WTC11 (cell line): ENCODE measurements at regions not wholly inside any gene's neighbourhood (a gene's known extent, or its start where the extent isn't known, plus 50 kb on each side); places are given as distances from the start of the nearest gene placed in this dataset.

Source experiments
- ATF1 ChIP-seq: sonication (generic); formaldehyde crosslinking; IDR thresholded peaks from 2 replicates; pipeline ENCODE4 v1.8.1; 2023; ENCODE audit warnings: mild to moderate bottlenecking, moderate library complexity, missing genetic modification reagents
- ESRRA ChIP-seq: sonication (generic); formaldehyde crosslinking; IDR thresholded peaks from 2 replicates; pipeline ENCODE4 v1.8.1; 2022; ENCODE audit warnings: mild to moderate bottlenecking, missing genetic modification reagents, borderline replicate concordance
- NR3C1 ChIP-seq: sonication (generic); formaldehyde crosslinking; conservative IDR thresholded peaks from 2 replicates; pipeline ENCODE4 v1.8.1; 2023; ENCODE audit warnings: low read depth, mild to moderate bottlenecking, missing genetic modification reagents
- ZNF396 ChIP-seq: fragments of 250-450 bp; sonication (Bioruptor Pico); IDR thresholded peaks from 2 replicates; pipeline ENCODE4 v1.8.0; 2021; ENCODE audit warnings: mild to moderate bottlenecking, moderate library complexity, borderline replicate concordance
- TF ChIP-seq, protein P1 (sequence below): sonication (generic); formaldehyde crosslinking; conservative IDR thresholded peaks from 2 replicates; pipeline ENCODE4 v1.8.1; 2023; ENCODE audit warnings: mild to moderate bottlenecking, low read depth, missing genetic modification reagents, moderate library complexity
- TF ChIP-seq, protein P2 (sequence below): sonication (generic); formaldehyde crosslinking; IDR thresholded peaks from 2 replicates; pipeline ENCODE4 v1.8.0; 2022; ENCODE audit warnings: mild to moderate bottlenecking, missing genetic modification reagents
- TF ChIP-seq, protein P3 (sequence below): fragments of 200-600 bp; IDR thresholded peaks from 2 replicates; pipeline ENCODE4 v1.8.0; 2022; ENCODE audit warnings: antibody characterized with exemption

DNA sequence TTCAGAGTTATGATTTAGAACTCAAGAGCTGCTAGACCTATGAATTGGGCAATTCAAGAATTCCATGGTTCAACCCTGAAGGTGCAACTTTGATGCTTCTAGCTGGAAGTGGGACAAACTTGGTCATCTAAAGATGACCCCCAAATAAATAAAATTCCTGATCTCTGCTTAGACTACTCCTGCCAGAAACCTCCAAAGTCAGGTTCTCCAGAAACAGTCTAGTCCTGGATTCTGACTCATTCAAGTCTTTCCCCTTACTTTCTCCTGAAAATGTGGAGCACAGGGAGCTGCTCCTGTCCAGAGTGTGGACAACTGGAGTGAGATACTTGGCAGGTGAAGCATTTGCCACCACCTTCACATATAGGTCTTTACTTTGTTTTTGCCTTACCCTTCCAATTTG lies 557.7 kb upstream of the TNP1 start:
- TF ChIP-seq, protein P1, sequence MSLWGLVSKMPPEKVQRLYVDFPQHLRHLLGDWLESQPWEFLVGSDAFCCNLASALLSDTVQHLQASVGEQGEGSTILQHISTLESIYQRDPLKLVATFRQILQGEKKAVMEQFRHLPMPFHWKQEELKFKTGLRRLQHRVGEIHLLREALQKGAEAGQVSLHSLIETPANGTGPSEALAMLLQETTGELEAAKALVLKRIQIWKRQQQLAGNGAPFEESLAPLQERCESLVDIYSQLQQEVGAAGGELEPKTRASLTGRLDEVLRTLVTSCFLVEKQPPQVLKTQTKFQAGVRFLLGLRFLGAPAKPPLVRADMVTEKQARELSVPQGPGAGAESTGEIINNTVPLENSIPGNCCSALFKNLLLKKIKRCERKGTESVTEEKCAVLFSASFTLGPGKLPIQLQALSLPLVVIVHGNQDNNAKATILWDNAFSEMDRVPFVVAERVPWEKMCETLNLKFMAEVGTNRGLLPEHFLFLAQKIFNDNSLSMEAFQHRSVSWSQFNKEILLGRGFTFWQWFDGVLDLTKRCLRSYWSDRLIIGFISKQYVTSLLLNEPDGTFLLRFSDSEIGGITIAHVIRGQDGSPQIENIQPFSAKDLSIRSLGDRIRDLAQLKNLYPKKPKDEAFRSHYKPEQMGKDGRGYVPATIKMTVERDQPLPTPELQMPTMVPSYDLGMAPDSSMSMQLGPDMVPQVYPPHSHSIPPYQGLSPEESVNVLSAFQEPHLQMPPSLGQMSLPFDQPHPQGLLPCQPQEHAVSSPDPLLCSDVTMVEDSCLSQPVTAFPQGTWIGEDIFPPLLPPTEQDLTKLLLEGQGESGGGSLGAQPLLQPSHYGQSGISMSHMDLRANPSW (CRISPR knock-in tag) = no peak
- TF ChIP-seq NR3C1 (CRISPR knock-in tag) (no peak), ZNF396 (CRISPR knock-in tag) (no peak), ESRRA (CRISPR knock-in tag) (no peak), ATF1 (CRISPR knock-in tag) (no peak)
- TF ChIP-seq, protein P2, sequence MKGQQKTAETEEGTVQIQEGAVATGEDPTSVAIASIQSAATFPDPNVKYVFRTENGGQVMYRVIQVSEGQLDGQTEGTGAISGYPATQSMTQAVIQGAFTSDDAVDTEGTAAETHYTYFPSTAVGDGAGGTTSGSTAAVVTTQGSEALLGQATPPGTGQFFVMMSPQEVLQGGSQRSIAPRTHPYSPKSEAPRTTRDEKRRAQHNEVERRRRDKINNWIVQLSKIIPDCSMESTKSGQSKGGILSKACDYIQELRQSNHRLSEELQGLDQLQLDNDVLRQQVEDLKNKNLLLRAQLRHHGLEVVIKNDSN (CRISPR knock-in tag) = no peak
- TF ChIP-seq, protein P3, sequence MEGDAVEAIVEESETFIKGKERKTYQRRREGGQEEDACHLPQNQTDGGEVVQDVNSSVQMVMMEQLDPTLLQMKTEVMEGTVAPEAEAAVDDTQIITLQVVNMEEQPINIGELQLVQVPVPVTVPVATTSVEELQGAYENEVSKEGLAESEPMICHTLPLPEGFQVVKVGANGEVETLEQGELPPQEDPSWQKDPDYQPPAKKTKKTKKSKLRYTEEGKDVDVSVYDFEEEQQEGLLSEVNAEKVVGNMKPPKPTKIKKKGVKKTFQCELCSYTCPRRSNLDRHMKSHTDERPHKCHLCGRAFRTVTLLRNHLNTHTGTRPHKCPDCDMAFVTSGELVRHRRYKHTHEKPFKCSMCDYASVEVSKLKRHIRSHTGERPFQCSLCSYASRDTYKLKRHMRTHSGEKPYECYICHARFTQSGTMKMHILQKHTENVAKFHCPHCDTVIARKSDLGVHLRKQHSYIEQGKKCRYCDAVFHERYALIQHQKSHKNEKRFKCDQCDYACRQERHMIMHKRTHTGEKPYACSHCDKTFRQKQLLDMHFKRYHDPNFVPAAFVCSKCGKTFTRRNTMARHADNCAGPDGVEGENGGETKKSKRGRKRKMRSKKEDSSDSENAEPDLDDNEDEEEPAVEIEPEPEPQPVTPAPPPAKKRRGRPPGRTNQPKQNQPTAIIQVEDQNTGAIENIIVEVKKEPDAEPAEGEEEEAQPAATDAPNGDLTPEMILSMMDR = no peak
